ENCODE measurements at regions not wholly inside any gene's neighbourhood (a gene's known extent, or its start where the extent isn't known, plus 50 kb on each side); places are given as distances from the start of the nearest gene placed in this dataset.

DNA sequence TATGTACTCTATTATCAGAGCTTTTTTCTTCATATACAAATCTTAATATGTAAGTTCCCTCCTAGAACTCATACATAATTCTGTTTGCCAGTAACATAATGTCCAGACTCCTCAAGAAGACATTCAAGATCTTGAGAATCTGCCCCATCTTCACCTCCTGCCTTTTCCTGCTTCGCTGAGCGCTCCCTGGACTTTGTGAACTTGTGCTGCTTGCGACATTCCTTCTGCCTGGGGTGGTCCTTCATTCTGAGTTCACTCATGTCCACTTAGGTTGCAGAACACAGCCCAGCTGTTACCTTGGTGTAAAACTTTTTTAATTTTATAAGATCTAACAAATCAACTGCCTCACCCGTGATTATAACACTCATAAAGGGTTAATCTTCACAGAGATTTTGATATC, 478.5 kb upstream of the EPHA3 start:
- 92% methylated on average over 4 of the region's 4 CpGs; no CpG with 5 or more reads in 1 of the 2 experiments for WGBS, 2 experiments (ENCODE audit: extremely low coverage in 1 of 2, insufficient coverage in 1 of 2, insufficient read length in 1 of 2, insufficient replicate concordance in 2 of 2, low coverage in 1 of 2, low lambda C conversion rate in 2 of 2, missing lambda C conversion rate in 1 of 2)
- Histone ChIP-seq H3K36me3 (ENCODE audit: control insufficient read depth in 2 of 4, insufficient read depth in 4 of 4, low read length in 3 of 4) (no peaks in the 10 kb centered on the region), H2BK12ac (ENCODE audit: low read depth, low read length) (no peak overlapping the region), H3K4me3 (ENCODE audit: extremely low read depth in 1 of 4, insufficient read depth in 2 of 4, low read depth in 3 of 4, low read length in 4 of 4) (no peak overlapping the region), H2BK120ac (replicated peaks; ENCODE audit: low read depth, low read length) (no peak overlapping the region), H2AFZ (ENCODE audit: low read length) (no peak overlapping the region), H3K27me3 (replicated peaks in 1 of 4; ENCODE audit: control insufficient read depth in 3 of 4, extremely low read depth in 1 of 4, insufficient read depth in 3 of 4, low read length in 3 of 4) (no peaks in the 10 kb centered on the region), H3K14ac (ENCODE audit: insufficient read length) (no peak overlapping the region), H2BK15ac (ENCODE audit: low read length) (no peak overlapping the region), H3K79me2 (ENCODE audit: control insufficient read depth in 1 of 2, insufficient read depth in 2 of 2, low read length in 2 of 2) (no peaks in the 10 kb centered on the region), H3K18ac (ENCODE audit: extremely low read depth, low read length) (no peak overlapping the region), H3K4ac (replicated peaks; ENCODE audit: insufficient read length, low read depth, low read length) (no peak overlapping the region), H4K5ac (ENCODE audit: insufficient read length, low read depth, low read length) (no peak overlapping the region), H2AK5ac (ENCODE audit: low read depth, low read length) (no peak overlapping the region), H3K79me1 (ENCODE audit: low read depth, low read length) (no peaks in the 10 kb centered on the region), H2BK5ac (ENCODE audit: low read depth, low read length) (no peak overlapping the region), H4K20me1 (replicated peaks in 1 of 2; ENCODE audit: control insufficient read depth in 1 of 2, insufficient read depth in 2 of 2, low read length in 2 of 2) (no peaks in the 10 kb centered on the region), H3K27ac (ENCODE audit: low read depth, low read length) (no peak overlapping the region), H3K56ac (replicated peaks; ENCODE audit: insufficient read length, low read depth, low read length) (no peak overlapping the region), H3K9me3 (ENCODE audit: insufficient read depth in 2 of 2, low read depth in 1 of 2, low read length in 1 of 2) (no peaks in the 10 kb centered on the region), H3K4me1 (replicated peaks in 1 of 4; ENCODE audit: control insufficient read depth in 3 of 4, insufficient read depth in 4 of 4, low read length in 3 of 4) (no peaks in the 10 kb centered on the region), H2BK20ac (ENCODE audit: low read length) (no peak overlapping the region), H3K23me2 (ENCODE audit: low read depth, low read length) (no peaks in the 10 kb centered on the region), H3K4me2 (ENCODE audit: insufficient read depth in 1 of 2, low read depth in 2 of 2, low read length in 2 of 2) (no peak overlapping the region), H4K91ac (replicated peaks; ENCODE audit: insufficient read length, low read length) (no peak overlapping the region), H3K9ac (replicated peaks in 1 of 4; ENCODE audit: extremely low read depth in 1 of 4, low read depth in 3 of 4, low read length in 3 of 4) (no peak overlapping the region), H4K8ac (ENCODE audit: extremely low read depth, insufficient read depth, low read length) (no peak overlapping the region), H3K23ac (ENCODE audit: insufficient read length) (no peak overlapping the region)
- DNase-seq (ENCODE audit: low read depth in 1 of 2, low spot score in 2 of 2) (no peak), FAIRE-seq (no peak)
- POLR2A ChIA-PET (ENCODE audit: partially characterized antibody), result no interaction called here
- CTCF ChIA-PET (ENCODE audit: partially characterized antibody), result no interaction called here
- TF ChIP-seq SIN3A (conservative IDR thresholded peaks at IDR 0.05 in 1 of 2, IDR thresholded peaks at IDR 0.05 in 1 of 2; ENCODE audit: low read depth in 1 of 2, low read length in 2 of 2) (no peak), CBX5 (IDR thresholded peaks at IDR 0.05; ENCODE audit: low read depth, low read length) (no peak), SP4 (IDR thresholded peaks at IDR 0.05; ENCODE audit: low read length) (no peak), FOSL1 (IDR thresholded peaks at IDR 0.05; ENCODE audit: insufficient read depth, low read depth, low read length) (no peak), POU5F1 (IDR thresholded peaks at IDR 0.05; ENCODE audit: low read depth, low read length) (no peak), SP1 (IDR thresholded peaks at IDR 0.05; ENCODE audit: low read depth, low read length) (no peak), PHF8 (conservative IDR thresholded peaks at IDR 0.05; ENCODE audit: low read depth, low read length) (no peak), TCF12 (IDR thresholded peaks at IDR 0.05; ENCODE audit: low read depth, low read length) (no peak), CHD2 (IDR thresholded peaks at IDR 0.05; ENCODE audit: low read length) (no peak), POLR2A (IDR thresholded peaks at IDR 0.05; ENCODE audit: control extremely low read depth in 1 of 2, low read depth in 2 of 2, low read length in 2 of 2) (no peak)
- TF ChIP-seq, protein P1, sequence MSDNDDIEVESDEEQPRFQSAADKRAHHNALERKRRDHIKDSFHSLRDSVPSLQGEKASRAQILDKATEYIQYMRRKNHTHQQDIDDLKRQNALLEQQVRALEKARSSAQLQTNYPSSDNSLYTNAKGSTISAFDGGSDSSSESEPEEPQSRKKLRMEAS (IDR thresholded peaks at IDR 0.05), result no peak
- TF ChIP-seq, protein P2, sequence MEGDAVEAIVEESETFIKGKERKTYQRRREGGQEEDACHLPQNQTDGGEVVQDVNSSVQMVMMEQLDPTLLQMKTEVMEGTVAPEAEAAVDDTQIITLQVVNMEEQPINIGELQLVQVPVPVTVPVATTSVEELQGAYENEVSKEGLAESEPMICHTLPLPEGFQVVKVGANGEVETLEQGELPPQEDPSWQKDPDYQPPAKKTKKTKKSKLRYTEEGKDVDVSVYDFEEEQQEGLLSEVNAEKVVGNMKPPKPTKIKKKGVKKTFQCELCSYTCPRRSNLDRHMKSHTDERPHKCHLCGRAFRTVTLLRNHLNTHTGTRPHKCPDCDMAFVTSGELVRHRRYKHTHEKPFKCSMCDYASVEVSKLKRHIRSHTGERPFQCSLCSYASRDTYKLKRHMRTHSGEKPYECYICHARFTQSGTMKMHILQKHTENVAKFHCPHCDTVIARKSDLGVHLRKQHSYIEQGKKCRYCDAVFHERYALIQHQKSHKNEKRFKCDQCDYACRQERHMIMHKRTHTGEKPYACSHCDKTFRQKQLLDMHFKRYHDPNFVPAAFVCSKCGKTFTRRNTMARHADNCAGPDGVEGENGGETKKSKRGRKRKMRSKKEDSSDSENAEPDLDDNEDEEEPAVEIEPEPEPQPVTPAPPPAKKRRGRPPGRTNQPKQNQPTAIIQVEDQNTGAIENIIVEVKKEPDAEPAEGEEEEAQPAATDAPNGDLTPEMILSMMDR (IDR thresholded peaks at IDR 0.05; ENCODE audit: control extremely low read depth in 1 of 3, insufficient read depth in 1 of 3, low read depth in 1 of 3, low read length in 3 of 3), result no peak

All from H1 (cell line).